ENCODE measurements at regions not wholly inside any gene's neighbourhood (a gene's known extent, or its start where the extent isn't known, plus 50 kb on each side); places are given as distances from the start of the nearest gene placed in this dataset.

GRCh38 chr7:16078076-16078952 is 343.0 kb downstream of the CRPPA start:
- peak; percentile 78 for TF ChIP-seq CTCF (IDR thresholded peaks at IDR 0.05; ENCODE audit: low read length, missing control alignments)
- peak; percentile 87 for DNase-seq (ENCODE audit: low read depth)
- H3K4me3 ChIP-seq (replicated peaks; ENCODE audit: low read depth, low read length) = no peak overlapping the region

- H3K4me3 ChIP-seq (replicated peaks; ENCODE audit: low read depth, low read length) = no peak overlapping the region
- DNase-seq (ENCODE audit: low read depth) = peak; percentile 80
- TF ChIP-seq CTCF (IDR thresholded peaks at IDR 0.05; ENCODE audit: low read length, missing control alignments) = peak; percentile 72
Measured at GRCh38 chr7:16071246-16071857, 350.0 kb downstream of the CRPPA start.

GRCh38 chr7:16070806-16071205 is 350.5 kb downstream of the CRPPA start:
- H3K4me3 ChIP-seq (replicated peaks; ENCODE audit: low read depth, low read length) = no peak overlapping the region
- DNase-seq (ENCODE audit: low read depth) = no peak
- TF ChIP-seq CTCF (IDR thresholded peaks at IDR 0.05; ENCODE audit: low read length, missing control alignments) = no peak

GRCh38 chr7:16069998-16070397 is 351.3 kb downstream of the CRPPA start:
- H3K4me3 ChIP-seq (replicated peaks; ENCODE audit: low read depth, low read length) = no peak overlapping the region
- DNase-seq (ENCODE audit: low read depth) = no peak
- TF ChIP-seq CTCF (IDR thresholded peaks at IDR 0.05; ENCODE audit: low read length, missing control alignments) = no peak

- no peak for DNase-seq (ENCODE audit: low read depth)
- TF ChIP-seq CTCF (IDR thresholded peaks at IDR 0.05; ENCODE audit: low read length, missing control alignments) = no peak
- H3K4me3 ChIP-seq (replicated peaks; ENCODE audit: low read depth, low read length) = no peak overlapping the region
Measured at GRCh38 chr7:16068183-16068582, 353.2 kb downstream of the CRPPA start.

- H3K4me3 ChIP-seq (replicated peaks; ENCODE audit: low read depth, low read length) = no peak overlapping the region
- TF ChIP-seq CTCF (IDR thresholded peaks at IDR 0.05; ENCODE audit: low read length, missing control alignments) = no peak
- no peak for DNase-seq (ENCODE audit: low read depth)
Measured at GRCh38 chr7:16067711-16068110, 353.6 kb downstream of the CRPPA start.

Data from fibroblast of pulmonary artery (primary cell).